H54 (cell line): ENCODE measurements at regions not wholly inside any gene's neighbourhood (a gene's known extent, or its start where the extent isn't known, plus 50 kb on each side); places are given as distances from the start of the nearest gene placed in this dataset.
A peak's percentile ranks its signal among the peaks of the same experiment; 100 is the strongest.

ENCODE experiments used
- DNase-seq: peaks from one replicate; pipeline ENCODE4 v3.0.0; 2011; ENCODE audit warnings: low spot score, mixed read lengths; ENCODE audit not compliant: insufficient read length
- FAIRE-seq: peaks from 3 replicates; lab custom pipeline; 2011; peaks lifted over from hg19 to GRCh38; lab: Jason Lieb, UNC
- POLR2A ChIP-seq: IDR thresholded peaks from 2 replicates; pipeline ENCODE4 v1.6.1; 2011; ENCODE audit warnings: low read depth, mild to moderate bottlenecking, low read length

GRCh38 chr20:52098186-52098585 lies 93.4 kb downstream of the ZFP64 start:
- FAIRE-seq, result no peak
- TF ChIP-seq POLR2A, result no peak
- no peak for DNase-seq

GRCh38 chr20:52096117-52096516 lies 95.5 kb downstream of the ZFP64 start:
- no peak for TF ChIP-seq POLR2A
- no peak for DNase-seq
- FAIRE-seq, result no peak

DNA sequence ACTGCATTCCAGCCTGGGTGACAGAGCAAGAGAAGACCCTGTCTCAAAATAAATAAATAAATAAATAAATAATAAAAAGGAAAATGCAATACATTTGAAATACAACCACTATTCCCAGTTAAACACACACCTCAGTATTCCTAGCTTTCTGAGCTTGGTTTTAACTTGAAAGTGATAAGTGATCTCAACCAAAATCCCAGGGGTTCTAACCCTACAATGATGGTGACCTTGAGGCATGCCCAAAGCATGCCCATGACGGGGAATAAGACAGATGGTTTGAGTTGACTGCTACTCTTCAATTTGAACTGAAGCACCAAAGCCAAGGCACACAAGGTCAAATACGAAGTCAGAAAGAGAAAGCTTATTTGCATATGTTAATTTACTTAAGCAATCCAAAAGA lies 96.9 kb downstream of the ZFP64 start:
- no peak for FAIRE-seq
- no peak for TF ChIP-seq POLR2A
- DNase-seq, result no peak

DNA sequence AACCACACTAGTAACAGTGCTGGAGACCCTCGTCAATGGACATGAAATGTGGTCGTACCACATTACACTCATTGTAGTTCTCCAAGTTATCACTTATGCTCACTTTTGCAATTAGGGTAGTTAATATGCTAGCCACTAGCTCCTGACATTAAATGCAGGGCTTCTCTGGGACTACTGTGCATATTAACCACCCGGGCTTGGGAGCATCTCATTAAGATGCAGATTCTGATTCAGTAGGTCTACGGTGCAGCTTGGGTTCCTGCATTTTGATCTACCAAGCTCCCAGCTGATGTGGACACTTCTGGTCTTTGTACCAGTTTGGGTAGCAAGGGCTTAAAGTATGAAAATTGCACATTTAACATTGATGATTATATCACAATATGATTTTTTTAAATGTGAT lies 98.0 kb downstream of the ZFP64 start:
- no peak for TF ChIP-seq POLR2A
- no peak for FAIRE-seq

DNA sequence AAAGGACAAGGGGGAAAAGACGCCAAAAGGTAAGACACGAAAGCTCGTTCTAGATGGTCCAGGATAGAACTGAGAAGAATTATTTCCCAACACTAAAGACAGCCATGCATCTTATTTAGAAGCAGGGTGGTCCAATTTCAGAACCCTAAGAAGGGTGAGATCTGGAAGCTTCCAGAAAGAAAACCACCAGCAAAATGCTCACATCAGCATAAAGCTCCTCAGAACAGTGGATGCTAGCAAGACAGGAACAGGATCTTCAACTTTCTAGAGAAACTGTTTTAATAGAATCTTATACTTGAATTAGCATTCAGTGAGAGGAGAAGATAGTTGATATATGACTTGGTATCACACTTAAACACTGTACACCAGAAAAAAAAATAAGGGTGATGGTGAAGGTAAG lies 101.5 kb downstream of the ZFP64 start:
- no peak for TF ChIP-seq POLR2A
- DNase-seq, result no peak
- no peak for FAIRE-seq

More for the DNA sequence above, 98.0 kb downstream of the ZFP64 start:
- DNase-seq, result no peak

DNA sequence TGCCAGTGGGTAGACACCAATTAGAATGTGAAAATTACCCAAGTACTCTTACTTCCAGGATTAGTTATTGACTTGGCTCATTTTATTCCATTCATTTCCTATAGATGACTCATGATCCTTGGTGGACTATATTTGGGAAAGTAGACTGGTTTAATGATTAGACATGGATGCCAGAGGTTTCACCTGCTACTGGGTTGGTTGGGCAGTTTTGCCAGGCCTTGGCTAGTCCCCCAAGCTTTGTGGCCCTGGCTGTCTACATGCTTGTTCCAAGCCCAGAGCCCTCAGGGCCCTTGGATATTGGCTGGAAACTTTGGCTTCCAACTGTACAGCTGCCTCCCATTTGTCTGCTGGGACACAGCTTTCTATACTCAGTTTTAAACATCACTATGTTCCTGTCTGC lies 104.1 kb downstream of the ZFP64 start:
- TF ChIP-seq POLR2A, result no peak
- FAIRE-seq (no peak), DNase-seq (no peak)

DNA sequence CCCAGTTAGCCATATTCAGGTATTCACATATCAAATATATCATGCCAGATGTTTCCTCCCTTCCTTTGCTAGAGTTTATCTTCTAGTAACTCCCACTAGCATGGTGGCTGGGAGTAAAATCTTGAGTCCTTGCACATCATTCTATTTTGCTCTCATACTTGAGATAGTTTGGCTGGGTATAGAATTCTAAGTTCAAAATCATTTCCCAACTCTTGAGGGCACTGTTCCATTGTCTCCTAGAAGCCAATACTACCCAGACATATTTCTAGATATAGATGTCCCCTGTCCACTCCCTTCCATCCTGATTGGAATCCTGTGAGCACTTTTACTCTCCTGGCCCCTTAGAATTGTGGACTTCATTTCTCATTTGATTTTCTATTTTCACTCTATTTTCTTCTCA lies 104.7 kb downstream of the ZFP64 start:
- no peak for DNase-seq
- TF ChIP-seq POLR2A, result no peak
- no peak for FAIRE-seq

DNA sequence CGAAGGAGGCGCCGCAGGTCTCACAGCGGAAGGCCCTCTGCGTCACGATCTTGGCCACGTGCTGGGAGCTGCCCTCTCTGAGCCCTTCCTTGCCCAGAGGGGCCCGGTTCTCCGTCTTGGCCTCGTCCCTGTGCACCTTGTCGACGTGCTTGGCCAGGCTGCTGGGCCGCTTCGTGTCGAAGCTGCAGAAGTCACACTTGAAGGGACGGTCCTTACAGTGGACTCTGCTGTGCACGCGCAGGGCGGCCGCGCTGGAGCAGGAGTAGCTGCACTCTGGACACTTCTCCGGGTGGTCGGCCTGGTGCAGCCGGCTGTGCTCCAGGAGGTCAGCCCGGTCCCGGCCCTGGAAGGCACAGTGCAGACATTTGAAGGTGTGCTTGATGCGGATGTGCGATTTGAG lies 106.9 kb downstream of the ZFP64 start:
- DNase-seq (no peak), FAIRE-seq (no peak)
- no peak for TF ChIP-seq POLR2A

GRCh38 chr20:52083627-52084232 lies 107.8 kb downstream of the ZFP64 start:
- DNase-seq (peak; percentile 44), FAIRE-seq (no peak)
- TF ChIP-seq POLR2A, result no peak

- FAIRE-seq, result no peak
- no peak for DNase-seq
- TF ChIP-seq POLR2A, result no peak
Measured at GRCh38 chr20:52082612-52083011, 109.0 kb downstream of the ZFP64 start.

- DNase-seq (no peak), FAIRE-seq (no peak)
- TF ChIP-seq POLR2A, result no peak
Measured at GRCh38 chr20:52081791-52082190, 109.8 kb downstream of the ZFP64 start.

DNA sequence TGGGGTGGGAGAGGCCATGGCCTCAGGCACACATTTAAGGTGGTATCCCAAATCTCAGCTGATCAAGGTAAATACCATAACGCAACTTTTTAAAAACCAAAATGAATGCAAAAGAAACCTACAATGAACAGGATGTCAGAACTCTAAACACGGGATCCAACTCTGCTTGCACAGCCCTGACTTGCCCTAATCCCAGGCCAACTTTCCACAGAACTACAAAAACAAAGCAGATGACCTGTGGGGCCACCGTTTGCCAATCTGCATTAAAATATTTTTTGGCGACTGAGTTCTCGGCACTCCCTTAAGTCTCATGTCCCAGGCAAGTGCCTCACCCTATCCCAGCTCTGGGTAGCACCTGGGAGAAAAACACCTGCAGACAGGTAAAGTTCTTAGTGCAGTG lies 110.5 kb downstream of the ZFP64 start:
- no peak for FAIRE-seq
- DNase-seq, result no peak
- TF ChIP-seq POLR2A, result no peak

- FAIRE-seq (no peak), DNase-seq (no peak)
- no peak for TF ChIP-seq POLR2A
Measured at GRCh38 chr20:52078289-52078688, 113.3 kb downstream of the ZFP64 start.

DNA sequence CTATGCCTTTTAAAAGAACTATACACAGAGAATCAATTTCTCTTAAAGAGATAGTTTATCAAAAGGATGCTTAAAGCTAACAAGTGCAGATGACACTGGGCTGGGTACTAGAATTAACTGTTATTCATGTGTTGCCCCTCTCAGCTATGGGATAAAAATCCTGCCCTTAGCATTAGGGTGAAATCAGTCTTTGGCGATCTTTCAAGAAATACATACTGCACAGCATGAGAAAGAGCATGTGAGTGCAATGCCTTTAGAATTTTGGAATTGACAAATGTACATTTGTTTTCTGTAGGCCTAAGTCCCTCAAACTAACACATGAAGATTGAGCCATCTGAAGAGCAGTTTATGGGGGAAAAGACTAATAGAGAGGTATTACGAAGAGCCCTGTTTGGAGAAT lies 115.4 kb downstream of the ZFP64 start:
- DNase-seq (no peak), FAIRE-seq (no peak)

DNA sequence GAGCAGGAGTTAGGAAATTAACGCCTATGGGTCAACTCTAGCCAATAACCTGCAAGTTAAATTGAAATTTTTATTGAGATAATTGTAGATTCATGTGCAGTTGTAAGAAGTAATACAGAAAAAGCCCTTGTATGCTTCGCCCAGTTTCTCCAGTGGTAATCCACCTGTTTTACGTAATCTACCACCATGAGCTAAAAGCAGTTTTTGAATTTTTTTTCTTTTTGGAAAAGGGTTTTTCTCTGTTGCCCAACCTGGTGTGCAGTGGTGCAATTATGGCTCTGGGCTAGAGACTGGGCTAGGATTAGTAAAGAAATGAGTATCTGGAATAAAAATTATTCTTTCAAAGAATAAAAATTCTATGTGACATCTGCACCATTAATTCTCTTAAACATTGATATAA lies 116.2 kb downstream of the ZFP64 start:
- no peak for FAIRE-seq
- no peak for DNase-seq
- no peak for TF ChIP-seq POLR2A

More for the DNA sequence above, 115.4 kb downstream of the ZFP64 start:
- TF ChIP-seq POLR2A, result no peak
